Fibroblast of skin of left biceps (primary cell): ENCODE measurements at regions not wholly inside any gene's neighbourhood (a gene's known extent, or its start where the extent isn't known, plus 50 kb on each side); places are given as distances from the start of the nearest gene placed in this dataset.

Source experiments
- DNase-seq, 2 experiments: peaks; one replicate each; pipeline ENCODE4 v3.0.0-alpha.2; 2013; ENCODE audit warnings: low read depth in 2 of 2

DNA sequence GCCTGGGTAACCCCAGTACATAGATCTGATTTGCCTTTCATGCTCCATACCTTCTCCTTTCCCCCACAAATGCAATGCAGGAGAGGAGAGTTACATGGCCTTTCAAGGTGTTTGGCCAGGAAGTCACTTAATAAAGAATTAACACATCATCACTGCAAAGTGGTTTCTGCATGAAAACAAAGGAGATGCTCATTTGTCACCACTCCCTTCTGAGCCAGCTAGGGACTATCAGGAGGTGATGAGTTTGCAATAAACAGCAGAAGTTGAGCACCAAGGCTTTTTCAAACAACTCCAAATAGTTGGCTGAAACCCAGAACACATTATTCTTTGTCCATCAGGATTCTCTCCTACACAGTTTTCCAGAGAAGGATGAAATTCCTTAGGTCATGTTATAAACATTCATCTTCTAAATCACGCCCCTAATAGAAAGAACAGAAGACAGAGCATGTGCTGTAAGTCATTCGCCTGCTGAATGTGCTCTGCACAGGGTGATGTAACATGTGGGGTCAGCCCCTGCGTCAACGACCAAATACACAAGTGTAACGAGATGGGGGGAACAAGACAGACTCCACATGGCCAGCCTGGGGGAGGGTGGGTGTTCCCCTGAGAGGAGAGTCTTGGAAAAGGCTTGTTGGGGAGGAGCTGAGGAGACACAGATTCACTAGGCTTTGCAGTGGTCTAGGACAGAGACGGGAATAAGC is 87.3 kb upstream of the RMDN2 start:
- peak; percentile 63 to 64 for DNase-seq

DNA sequence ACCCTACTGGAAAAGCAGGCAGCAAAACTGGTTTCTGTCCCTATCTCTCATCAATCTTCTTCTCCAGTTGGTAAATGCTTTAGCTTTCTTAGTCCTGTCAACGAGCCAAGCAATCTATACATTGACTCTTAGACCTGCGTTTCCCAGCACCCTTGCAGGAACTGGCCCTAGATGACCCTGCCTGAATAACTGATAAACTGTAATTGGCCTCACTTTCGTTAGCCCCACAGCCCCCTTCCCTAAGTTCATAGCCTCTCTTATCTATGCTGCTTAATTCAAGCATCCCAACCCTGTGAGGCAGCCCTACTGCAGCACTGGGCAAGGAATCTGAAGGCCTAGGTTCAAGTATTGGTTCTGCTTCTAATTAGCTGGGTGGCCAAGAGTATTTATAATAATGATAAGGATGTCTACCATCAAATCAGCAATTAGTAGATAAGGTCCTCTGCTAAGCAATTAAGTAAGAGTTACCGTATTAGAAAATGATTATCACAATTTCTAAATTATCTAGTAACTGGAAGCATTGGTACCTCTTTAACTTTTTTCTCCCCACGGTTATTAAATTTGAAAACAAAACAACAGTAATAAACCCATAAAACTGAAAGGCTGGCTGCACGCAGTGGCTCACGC is 86.4 kb upstream of the RMDN2 start:
- DNase-seq = no peak

DNA sequence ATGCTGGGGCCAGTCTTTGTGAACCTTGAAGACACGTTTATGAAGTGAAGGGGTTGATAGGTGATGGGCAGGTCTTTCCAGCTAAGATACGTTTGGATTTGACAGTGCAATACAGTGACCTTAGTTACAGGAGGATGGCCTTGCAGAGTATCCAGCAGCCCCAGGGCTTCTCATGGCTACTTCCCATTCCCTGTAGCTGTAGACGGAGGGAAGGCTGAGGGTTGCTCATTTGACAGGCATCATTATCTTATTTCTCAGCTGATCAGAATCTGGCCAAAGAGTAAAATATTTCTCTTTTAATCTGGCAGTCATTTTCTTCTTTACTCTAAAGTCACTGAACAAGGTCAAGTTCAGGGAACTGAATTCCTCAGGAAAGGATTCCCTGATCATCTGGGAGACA is 85.1 kb upstream of the RMDN2 start:
- no peak for DNase-seq

DNA sequence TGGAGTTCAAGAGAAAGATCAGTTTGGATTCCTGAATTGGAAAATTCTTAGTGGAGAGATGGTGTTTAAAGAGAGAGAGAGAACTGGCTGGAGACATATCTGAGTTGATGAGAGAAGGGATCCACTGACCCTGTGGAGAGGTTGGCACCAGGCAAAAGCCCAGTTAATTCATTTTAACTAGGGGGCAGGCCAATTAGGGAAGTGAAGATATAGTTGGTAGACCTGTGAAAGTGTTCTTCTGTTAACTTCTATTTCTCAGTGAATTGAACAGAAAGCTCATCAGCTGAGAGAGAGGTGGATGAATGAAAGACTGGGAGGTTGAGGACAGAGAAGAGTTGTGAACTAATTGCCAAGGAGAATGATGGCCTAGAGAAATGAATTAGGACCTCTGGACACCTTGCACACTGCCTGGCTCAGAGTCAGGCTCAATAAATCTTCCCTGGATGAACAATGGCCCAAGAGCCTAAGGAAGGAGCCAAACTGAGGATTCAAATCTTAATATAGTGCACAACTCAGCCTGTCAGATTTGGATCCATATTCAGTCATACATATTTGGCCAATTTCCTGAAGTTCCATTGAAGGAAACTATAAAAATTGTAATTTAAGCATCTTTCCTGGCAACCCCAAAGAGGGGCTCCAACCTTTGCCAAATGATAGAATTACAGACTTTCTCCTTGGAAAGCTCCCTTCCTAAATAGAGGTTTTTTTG is 82.2 kb upstream of the RMDN2 start:
- no peak for DNase-seq

DNA sequence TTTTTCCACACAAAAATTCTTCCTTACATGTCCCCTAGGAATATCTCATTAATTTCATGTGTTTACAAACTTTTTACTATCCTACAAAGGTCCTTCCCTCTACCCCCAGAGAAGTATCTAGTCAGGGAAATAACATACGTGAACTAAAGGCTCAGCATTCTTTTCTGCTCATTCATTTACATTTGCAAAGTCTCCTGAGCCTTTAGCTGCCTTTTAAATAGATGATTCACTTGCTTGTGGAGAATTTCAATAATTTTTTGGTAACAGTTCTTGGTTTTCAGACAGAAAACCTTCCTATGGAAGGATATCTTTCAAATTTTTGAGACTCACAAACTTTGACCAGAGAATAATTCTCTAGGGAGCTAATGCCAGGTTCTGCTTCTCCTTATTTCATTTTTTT is 81.5 kb upstream of the RMDN2 start:
- peak; percentile 74 to 77 for DNase-seq

DNA sequence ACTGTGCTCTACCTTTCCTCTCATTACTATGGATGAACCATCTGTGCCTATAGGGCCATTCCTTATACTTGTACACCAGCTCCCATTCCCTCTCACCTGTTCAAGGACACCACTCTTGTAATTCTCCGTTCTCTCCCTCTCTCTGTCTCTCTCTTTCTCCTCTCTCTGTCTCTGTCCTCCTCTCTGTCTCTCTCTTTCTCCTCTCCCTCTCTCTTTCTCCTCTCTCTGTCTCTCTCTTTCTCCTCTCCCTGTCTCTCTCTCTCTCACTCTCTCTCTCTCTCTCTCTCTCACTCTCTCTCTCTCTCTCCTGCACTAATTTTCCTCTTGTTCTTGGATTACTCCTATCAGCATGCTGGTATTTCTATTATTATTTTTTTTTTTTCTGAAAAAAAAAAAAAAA is 78.9 kb upstream of the RMDN2 start:
- no peak for DNase-seq

DNA sequence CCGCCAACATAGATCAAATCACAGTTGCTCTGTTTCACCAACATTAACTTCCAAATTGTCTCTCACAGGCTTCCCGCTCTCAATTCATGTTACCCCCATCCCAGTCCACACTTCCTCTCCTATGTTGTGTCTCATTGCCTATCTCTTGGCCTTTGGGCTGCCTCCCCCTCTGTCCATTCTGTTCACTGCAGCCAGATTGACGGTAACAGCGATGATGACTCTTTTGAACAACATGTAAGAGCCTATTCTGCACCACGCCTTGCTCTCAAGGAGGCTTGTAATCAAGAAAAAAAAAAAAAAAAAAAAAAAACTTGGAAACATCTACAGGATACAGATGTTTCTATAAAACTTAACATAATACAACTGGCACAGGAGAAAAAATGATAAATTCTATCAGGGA is 77.3 kb upstream of the RMDN2 start:
- DNase-seq = no peak

DNA sequence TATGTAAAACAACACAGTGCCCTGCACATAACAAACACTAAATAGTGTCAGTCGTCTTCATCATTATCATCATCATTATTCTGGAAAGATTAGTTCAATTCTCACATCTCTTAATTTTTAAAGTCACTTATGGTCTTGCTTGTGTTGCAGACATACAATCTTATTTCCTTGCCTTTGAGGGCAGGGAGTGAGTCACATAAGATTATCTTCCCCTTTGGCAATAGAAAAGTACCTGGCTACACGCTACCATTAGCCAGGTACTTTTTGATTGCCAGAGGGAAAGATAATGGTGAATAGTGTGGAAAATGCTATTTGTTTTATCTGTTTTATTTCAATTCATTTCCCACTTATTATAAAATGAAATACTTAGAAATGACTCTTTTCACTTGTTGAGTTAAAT is 76.6 kb upstream of the RMDN2 start:
- no peak for DNase-seq

DNA sequence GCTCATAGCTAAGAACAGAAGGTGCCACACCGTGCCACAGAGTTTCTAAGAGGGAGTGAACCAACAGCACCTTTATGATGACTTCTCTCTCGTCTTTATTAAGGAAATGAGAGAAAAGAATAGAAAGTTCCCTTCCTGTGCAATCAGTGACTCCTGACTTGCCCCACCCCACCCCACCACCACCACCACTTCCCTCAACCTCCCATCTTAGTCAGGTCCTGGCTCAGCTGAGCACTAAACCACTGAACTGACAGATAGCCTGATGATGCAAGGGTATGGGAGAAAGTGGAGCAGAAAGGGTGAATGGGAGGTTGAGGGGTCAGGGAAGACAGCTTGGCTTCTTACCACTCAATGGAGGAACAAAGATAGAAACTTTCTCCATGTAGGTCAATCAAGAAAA is 75.2 kb upstream of the RMDN2 start:
- no peak for DNase-seq

DNA sequence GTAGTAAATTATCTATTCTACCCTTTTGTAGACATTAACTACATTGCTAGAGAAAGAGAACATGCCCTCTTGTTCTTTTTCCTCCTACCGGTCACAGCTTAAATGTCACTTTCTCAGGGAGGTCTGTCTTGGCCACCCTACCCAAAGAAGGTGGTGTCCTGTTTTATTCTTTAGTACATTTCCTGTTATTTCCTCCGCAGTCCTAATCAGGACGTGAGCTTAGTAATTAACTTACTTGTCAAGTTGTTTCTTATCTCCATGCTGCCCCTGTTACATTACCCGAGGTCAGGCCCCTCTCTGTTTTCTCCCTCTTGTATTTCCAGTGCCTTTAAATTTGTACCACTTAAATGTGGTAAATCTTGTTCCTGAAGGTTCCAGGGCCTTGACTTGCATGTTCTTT is 73.7 kb upstream of the RMDN2 start:
- no peak for DNase-seq

DNA sequence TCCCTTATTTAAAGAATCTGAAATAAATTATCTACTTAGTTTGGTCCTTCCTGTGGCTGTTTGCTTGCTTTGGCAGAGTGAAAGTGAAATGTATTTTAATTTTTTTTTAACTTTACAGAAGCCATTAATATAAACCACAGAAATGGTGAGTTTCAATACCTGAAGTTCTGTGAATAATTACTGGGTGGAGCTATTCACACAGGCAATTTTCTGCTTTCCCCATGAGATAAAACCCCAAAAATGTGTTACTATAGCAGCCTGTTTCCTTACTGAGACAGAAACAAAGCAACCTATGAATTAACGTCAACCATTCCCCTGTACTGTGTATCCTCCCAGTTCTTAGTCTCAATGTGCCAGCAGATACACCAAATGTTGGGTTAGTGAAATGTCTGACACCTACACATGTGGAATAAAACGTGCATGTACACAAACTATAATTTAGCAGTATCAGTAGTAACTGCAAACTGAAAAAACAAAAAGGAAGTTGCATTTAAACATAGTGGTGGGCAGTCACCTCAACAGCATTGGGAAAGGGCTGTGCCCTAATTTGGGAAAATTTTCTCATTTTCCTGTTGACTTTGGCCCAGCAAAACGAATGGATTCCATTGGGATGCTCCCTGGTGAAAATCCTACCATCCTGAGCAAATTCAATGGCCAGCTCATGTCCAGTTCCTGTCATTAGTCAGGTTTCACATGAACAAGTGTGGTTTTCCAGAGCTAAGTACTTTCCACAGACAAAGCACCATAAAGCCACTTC is 73.1 kb upstream of the RMDN2 start:
- DNase-seq = peak in 1 of 2 experiments; percentile 25

DNA sequence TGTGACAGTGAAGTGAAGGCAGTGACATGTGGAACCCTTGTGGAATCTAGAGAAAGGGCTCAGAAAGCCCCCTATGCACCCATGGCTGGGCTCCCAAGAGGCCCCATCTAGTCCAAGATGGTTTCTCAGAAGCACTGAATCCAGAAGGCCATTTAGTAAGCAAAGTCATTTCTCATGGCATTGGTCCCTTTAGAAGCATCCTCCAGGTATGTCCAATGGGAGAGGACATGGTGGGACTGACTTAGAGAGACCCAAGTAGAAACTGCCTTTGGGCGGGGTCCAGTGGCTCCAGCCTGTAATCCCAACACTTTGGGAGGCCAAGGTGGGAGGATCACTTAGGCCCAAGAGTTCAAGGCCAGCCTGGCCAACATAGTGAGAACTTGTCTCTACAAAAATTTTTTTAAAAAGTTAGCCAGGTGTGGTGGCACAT is 72.5 kb upstream of the RMDN2 start:
- no peak for DNase-seq

DNA sequence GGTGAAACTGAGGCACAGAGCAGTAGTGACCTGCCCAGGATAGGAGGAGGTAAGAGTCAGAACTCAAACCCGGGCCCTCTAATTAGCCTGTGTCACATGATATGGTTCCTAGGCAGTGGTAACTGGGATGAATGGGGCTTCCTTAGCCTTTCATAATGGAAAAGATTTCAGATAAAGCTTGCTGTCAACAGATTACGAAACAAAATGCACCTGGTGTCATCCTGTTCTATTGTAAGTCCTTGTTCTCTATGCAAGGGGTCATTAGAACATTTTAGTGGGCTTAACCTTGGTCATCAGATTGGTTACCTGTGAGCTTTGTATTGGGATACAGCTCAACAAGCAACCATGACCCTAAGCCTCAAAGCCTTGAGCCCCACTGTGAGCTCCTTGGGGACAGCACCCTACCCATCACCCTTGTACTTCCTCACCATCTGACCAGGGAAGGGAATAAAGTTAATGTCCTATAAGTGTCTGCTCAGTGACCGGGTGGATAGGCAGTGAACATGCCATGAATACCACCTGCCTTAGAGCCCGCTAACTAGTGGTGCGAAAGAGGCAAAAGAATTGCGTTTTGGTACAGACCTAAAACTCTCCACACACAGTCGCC is 70.3 kb upstream of the RMDN2 start:
- no peak for DNase-seq

DNA sequence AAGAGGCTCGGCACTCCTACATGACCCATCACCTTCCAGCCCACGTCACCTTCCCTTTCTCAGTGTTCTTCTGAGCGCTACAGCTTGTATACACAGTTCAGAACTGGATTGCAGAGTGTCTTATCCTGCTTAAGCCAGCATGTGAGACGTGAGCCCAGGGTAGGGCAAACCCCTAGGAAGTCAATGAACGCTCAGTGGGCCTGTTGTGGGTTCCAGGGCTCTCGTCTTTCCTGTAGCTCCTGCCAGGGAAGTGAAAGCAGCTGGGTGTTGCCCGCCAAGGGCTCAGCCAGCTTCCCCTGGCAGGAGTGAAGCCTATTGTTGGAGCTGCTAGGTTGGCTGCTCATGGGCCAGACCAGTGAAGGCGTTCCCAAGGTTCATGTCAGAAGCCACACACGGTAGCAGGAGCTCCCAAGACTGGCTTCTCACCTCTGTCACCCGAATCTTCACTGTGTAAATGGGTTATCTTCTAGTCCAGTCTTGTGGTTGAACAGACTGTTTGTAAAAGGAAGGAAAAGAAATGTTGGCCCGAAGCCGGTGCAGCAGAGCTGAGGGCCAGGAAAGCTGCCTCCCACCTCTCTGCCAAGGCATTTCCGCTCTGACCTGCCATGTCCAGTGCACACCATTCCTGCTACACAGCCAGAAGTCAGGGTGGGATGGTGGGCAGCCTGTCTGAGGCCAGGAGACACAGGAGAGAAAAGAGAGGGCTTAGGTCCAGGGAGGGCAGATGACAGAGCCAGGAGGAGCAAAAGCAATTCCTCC is 69.6 kb upstream of the RMDN2 start:
- no peak for DNase-seq

DNA sequence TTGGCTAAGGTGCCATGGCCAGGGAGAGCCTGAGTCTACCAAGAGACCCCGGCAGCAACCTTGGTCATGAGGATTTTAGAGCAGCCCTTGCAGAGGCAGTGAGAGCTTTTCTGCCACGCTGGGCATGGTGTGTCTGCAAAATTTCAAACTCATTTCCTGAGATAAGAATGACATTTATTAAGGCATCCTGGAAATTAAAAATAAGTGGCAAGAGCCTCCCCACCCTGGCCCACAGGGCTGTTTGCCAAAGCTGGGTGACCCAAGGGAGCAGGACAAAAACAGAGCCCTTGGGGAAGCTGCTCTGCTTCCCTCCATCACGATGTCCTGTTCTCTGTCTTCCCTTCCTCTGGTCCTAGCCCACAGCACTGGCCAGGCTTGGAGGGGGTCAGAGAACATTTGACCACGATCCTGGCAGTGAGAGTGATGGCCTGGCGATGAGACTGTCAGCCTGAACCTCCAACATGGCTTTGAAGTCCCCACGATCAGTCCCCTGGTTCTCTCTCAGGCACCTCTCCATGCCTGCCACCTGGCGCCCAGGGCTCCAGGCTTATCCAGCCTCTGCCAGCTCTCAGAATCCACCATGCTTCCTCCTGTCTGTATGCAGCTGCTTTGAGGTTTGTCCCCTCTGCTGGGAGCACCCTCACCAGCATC is 68.9 kb upstream of the RMDN2 start:
- no peak for DNase-seq

DNA sequence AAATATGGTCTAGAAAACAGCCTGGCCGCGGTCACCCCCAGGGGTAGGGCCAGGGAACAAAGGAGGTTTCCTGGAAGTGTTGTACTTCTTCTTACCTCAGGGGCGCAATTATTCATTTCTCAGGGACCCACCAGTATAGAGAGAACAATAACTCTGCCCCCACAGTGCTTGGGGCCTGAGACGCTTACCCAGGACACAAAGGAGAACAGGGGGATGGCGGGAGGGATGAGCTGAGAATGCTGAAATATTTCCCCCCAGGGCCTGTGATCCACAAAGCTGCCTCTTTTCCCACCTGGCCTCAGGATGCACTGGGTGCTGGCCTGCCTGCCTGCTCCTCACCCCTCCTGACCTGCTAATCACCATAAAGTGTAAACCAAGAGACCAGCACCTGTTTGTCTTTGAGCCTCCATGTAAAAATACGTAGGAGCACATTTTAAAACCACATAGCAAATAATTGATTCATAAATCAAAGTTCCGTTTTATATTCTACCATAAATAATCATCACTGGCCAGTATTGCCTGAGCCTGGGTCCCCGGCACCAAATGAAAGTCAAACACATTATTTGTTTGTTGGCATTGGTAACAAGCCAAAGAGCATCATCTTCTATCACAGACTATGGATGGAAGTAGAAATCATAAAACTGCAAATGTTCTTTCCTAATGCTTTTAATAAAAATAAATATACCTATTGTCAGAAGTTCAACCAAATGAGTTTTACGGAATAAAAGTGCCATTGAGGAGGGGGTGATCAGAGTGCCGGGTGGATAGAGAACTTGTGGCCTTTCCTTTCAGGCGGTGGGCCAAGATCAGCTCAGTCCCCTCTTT is 67.3 kb upstream of the RMDN2 start:
- DNase-seq = no peak

DNA sequence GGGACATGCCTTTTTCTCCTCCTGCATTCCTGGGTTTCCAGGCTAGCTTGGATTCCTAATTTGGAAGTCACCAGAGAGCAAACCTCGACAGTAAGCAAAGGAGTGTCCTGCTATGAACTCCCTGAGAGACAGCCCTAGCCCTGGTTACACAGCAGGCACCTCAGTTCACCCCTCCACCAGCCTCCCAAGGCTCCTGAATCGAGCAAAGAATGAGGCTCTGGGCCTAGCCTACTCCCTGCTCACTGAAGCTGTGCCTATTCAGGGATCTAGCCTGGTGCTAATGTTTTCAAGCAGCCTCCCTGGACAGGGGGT is 66.7 kb upstream of the RMDN2 start:
- DNase-seq = peak; percentile 74 to 79

DNA sequence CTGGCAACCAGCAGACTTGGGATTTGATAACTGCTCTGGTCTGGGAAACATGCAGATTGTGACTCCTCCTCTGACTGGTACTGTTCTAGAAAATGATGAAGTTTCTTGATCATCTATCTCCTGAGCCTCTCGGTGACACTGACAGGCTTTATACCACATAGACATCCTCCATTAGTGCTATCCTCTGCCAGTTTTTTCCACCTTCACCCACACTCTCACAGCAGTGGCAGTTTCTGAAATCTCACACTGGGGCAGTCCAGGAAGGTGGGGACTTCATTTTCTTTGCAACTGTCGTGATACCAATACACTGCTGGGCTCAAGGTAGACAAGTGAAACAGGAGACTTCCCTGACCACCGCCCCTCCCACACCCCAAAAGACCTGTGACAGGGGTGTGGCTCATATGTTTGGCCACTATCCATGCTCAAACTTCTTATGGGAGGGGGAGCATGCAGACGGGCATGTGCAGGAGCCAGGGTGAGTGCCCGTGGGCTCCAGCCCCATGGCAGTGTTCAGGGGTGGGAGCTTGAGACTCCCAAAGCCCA is 66.3 kb upstream of the RMDN2 start:
- no peak for DNase-seq

DNA sequence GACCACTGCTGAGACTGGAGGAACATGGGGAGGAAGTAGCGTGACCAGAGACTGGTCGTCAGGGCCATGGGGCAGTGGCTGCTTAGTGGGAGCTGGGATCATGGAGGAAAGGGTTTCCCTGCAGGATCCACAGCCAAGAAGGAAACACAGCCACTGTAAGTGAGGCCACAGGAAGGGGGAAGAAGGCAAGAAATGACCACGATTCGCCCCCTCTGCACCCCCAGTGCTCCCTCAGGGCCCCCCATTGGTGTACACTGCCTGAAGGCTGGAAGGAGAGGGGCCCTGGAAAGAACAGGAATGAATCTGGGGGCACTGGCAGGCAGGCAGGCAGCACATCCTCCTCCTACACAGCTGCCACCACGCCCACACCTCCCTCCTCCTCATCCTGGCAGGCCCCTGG is 62.5 kb upstream of the RMDN2 start:
- DNase-seq = no peak

DNA sequence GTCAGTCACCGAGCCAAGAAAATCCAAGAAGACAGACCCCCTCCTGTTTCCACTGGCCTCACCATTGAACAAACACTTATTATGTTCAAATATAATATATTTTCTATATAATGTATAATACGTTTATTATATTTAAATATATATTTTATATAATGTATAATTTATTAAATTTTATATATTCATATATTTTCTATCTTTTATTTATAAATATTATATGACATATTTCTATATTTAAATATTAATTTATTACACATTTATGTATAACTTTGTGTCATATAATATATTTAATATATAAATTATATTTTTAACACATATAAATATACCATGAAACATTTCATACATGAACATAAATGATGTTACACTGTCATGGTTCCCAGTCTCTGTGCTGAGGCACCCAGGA is 60.9 kb upstream of the RMDN2 start:
- no peak for DNase-seq
